Fibroblast of pulmonary artery (primary cell): ENCODE measurements at regions not wholly inside any gene's neighbourhood (a gene's known extent, or its start where the extent isn't known, plus 50 kb on each side); places are given as distances from the start of the nearest gene placed in this dataset.

Experiments used
- DNase-seq: peaks from one replicate; pipeline ENCODE4 v3.0.0-alpha.2; 2010; ENCODE audit warnings: low read depth
- H3K4me3 ChIP-seq: replicated peaks from 2 replicates; pipeline ENCODE4 v1.5.1; 2011; ENCODE audit warnings: low read depth, mild to moderate bottlenecking, control low read depth, low read length, moderate library complexity
- TF ChIP-seq, protein P1 (sequence below): IDR thresholded peaks from 2 replicates; pipeline ENCODE4 v1.5.1; 2011; ENCODE audit warnings: mild to moderate bottlenecking, control low read depth, low read length, inconsistent platforms; ENCODE audit errors: missing control alignments

DNA sequence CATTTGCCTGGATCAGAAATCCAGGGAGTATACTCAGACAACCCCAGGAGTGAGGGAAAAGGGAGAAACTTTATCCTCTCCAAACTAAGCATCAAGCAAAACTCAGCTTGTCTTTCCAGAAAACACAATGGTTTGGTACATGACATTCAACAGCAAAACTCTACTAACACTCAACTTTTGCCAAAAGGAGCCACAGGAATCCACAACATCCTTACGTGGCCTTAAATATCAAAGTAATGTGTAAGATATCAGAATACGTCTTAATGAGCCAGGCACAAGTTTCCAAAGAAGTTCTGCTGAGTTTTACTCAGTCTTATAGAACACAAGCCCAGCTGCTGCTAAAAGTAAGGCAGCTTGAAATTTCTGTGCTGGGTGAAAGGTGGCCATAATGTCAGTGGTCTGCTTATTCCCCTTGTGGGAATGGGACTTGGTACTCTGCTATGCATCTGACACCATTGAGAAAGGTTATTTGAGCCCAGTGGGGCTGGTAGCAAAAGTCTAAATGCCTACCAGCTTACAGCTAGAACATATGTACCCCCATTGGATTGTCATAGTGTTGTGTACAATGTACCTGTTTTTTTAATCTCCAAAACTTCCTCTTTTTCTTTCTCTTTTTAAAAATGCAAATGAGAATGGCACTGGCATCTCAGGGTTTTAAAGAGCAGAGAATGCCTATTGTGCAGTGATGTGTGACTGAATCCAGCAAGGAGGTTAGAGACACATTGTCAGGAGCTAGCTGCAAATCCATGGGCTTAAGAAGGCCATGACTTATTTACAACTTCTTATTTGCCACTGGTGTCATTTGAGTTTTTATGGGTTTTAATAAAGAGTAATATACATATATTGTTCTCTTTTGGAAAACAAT is 62.0 kb upstream of the ST6GALNAC3 start:
- TF ChIP-seq, protein P1, sequence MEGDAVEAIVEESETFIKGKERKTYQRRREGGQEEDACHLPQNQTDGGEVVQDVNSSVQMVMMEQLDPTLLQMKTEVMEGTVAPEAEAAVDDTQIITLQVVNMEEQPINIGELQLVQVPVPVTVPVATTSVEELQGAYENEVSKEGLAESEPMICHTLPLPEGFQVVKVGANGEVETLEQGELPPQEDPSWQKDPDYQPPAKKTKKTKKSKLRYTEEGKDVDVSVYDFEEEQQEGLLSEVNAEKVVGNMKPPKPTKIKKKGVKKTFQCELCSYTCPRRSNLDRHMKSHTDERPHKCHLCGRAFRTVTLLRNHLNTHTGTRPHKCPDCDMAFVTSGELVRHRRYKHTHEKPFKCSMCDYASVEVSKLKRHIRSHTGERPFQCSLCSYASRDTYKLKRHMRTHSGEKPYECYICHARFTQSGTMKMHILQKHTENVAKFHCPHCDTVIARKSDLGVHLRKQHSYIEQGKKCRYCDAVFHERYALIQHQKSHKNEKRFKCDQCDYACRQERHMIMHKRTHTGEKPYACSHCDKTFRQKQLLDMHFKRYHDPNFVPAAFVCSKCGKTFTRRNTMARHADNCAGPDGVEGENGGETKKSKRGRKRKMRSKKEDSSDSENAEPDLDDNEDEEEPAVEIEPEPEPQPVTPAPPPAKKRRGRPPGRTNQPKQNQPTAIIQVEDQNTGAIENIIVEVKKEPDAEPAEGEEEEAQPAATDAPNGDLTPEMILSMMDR = no peak
- no peak overlapping the region for H3K4me3 ChIP-seq
- DNase-seq = no peak

DNA sequence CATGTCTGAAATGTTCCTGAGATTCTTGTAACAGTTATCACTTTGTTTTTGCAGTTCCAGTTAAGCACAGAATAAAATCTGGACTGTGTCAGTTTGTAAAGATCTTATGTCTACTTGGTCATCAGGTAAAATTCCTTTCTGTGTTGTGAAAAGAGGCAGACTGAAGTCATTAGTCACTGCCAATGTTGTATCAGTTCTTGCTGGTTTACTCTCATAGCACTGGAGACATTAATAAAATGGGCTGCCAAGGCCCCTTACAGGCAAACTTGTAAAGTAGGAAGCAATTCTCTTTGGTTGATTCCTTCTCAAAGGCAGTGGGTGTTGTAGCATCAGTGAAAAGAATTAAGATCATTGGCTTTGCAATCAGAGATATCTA is 61.4 kb upstream of the ST6GALNAC3 start:
- TF ChIP-seq, protein P1 = no peak
- DNase-seq = no peak
- no peak overlapping the region for H3K4me3 ChIP-seq

DNA sequence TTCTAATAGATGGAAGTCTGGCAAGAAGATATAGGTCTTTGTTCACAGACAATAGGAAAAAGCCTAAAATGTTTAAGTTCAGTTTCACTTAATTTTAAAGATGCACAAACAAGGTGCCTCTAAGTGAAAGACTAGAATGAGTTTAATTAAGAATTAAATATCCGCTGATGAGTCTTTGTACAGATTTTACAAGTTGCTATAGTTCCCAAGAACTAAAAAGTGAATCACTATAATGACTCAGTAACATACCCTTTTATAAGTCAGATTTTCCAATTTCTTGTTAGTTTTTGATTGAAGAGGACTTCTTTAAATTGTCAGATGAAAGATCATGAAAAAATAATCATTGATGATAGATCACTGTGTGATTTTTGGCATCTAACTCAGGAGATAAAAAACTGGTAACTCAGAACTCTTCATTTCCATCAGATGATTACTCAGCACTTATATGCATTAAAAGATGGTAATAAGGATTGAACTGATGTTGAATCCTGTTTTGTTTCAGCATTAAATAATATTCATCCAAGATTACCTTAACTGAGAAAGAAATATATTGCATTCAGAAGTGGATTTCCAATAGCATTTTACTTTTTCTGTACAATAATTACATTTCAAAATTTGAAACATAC is 59.0 kb upstream of the ST6GALNAC3 start:
- no peak for DNase-seq
- TF ChIP-seq, protein P1 = no peak

DNA sequence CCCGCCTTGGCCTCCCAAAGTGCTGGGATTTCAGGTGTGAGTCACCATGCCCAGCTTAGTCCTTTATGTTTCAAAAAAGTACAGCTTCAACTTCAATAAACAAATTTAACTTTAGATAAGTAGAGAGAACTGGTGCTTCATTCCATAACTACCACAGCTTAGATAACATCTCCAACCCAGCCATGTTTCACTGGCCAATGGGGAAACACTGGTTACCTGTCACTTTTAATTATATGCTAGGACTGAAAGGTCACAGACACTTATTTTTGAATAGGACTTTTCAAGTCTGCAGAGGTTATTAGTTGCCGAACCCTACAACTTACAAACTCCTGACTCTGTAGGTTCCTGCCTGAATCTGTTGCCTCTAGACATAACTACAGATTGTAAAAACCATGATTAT is 56.5 kb upstream of the ST6GALNAC3 start:
- no peak for DNase-seq
- TF ChIP-seq, protein P1 = no peak
- H3K4me3 ChIP-seq = no peak overlapping the region

More for the DNA sequence above, 59.0 kb upstream of the ST6GALNAC3 start:
- no peak overlapping the region for H3K4me3 ChIP-seq

DNA sequence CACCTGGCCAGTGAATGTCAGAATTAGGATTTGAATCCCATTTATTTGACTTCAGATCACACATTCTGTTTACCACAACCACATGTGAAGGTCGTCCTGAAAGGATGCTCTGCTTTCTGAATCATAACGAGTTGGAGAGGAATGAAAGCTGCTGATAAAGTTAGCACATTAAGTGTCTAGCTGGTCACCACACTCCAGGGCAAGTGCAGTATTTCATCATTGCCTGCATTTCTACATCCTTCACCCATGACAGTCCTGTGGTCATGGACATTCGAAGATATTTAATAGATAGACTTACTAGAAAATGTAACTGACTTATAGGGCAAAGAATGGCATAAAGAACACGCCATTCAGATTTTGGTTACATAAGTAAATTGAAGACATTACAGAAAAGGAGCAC is 52.7 kb upstream of the ST6GALNAC3 start:
- H3K4me3 ChIP-seq = no peak overlapping the region
- TF ChIP-seq, protein P1 = no peak
- DNase-seq = no peak

DNA sequence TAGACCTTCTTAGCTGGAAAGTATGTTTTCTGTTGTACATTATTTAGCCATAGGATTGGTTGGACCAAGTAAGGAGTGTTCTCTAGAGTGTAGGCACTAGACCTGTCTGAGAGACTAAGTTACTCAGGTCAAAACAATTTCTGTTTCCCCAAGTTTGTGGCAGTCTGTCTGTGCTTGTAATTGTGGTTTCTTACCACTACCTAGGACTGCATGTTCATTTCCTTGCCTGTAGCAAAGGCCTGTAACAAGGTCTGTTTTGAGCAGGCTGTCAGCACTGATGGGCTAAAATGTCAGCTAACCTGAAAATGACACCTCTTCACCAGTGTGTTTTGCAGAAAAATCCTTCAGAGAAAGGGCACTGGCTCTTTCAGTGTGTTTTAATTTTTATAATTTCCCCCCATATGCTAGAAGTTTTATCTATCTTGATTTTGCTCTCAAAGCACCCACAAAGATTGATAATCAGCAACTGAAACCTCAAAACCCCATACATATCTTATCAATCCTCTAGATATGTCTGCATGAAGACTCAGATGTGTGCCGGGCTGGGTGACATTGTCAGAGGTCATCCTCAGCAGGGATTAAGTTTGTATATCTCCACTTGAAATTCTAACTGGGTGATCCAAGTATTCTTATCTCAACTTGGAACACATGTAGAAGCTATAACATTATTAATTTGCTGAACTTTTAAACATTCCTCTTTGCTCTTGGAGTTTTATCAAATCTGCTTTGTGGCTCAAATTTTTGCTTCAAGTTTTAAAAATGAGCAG is 50.7 kb upstream of the ST6GALNAC3 start:
- DNase-seq = no peak

More for the DNA sequence above, 50.7 kb upstream of the ST6GALNAC3 start:
- no peak overlapping the region for H3K4me3 ChIP-seq
- TF ChIP-seq, protein P1 = no peak
